Hepatocyte (in vitro differentiated cells): ENCODE measurements at regions not wholly inside any gene's neighbourhood (a gene's known extent, or its start where the extent isn't known, plus 50 kb on each side); places are given as distances from the start of the nearest gene placed in this dataset.

Source experiments
- DNase-seq: peaks from one replicate; pipeline ENCODE4 v3.0.0-alpha.2; 2016; ENCODE audit warnings: low spot score
- H2AFZ ChIP-seq: fragments of 200-600 bp; sonication (generic); 2 replicates; pipeline ENCODE4 v1.6.0; 2016; ENCODE audit warnings: antibody characterized with exemption, mild to moderate bottlenecking
- H3K27ac ChIP-seq: fragments of 200-600 bp; sonication (generic); 2 replicates; pipeline ENCODE4 v1.5.1; 2016; ENCODE audit warnings: mild to moderate bottlenecking
- H3K27me3 ChIP-seq: fragments of 200-600 bp; sonication (generic); 2 replicates; pipeline ENCODE4 v1.6.1; 2016
- H3K36me3 ChIP-seq: fragments of 200-600 bp; sonication (generic); replicated peaks from 2 replicates; pipeline ENCODE4 v1.5.1; 2016; ENCODE audit warnings: low read depth; ENCODE audit not compliant: insufficient read depth
- H3K4me1 ChIP-seq: fragments of 200-600 bp; sonication (generic); 2 replicates; pipeline ENCODE4 v1.5.1; 2016; ENCODE audit warnings: mild to moderate bottlenecking, moderate library complexity; ENCODE audit not compliant: insufficient read depth
- H3K4me2 ChIP-seq: fragments of 200-600 bp; sonication (generic); 2 replicates; pipeline ENCODE4 v1.6.0; 2016
- H3K4me3 ChIP-seq: fragments of 200-600 bp; sonication (generic); 2 replicates; pipeline ENCODE4 v1.5.1; 2016; ENCODE audit warnings: mild to moderate bottlenecking
- H3K79me2 ChIP-seq: fragments of 200-600 bp; sonication (generic); 2 replicates; pipeline ENCODE4 v1.6.0; 2017; ENCODE audit warnings: mild to moderate bottlenecking
- H3K9me2 ChIP-seq: fragments of 200-600 bp; sonication (generic); replicated peaks from 2 replicates; pipeline ENCODE4 v1.6.0; 2017; ENCODE audit warnings: mild to moderate bottlenecking; ENCODE audit not compliant: insufficient read depth
- H3K9me3 ChIP-seq: fragments of 200-600 bp; sonication (generic); 2 replicates; pipeline ENCODE4 v1.5.1; 2016; ENCODE audit warnings: low read depth, mild to moderate bottlenecking
- H4K20me1 ChIP-seq: fragments of 200-600 bp; sonication (generic); 2 replicates; pipeline ENCODE4 v1.6.0; 2016; ENCODE audit warnings: mild to moderate bottlenecking; ENCODE audit not compliant: insufficient read depth, poor library complexity, severe bottlenecking
- EZH2 ChIP-seq: fragments of 200-600 bp; sonication (generic); IDR thresholded peaks from 2 replicates; pipeline ENCODE4 v1.6.1; 2016; ENCODE audit warnings: antibody characterized with exemption, mild to moderate bottlenecking, borderline replicate concordance
- EZH2phosphoT487 ChIP-seq: fragments of 200-600 bp; sonication (generic); IDR thresholded peaks from one replicate; pipeline ENCODE4 v1.6.1; 2018; ENCODE audit warnings: antibody characterized with exemption, mild to moderate bottlenecking, low read depth, moderate library complexity; ENCODE audit not compliant: unreplicated experiment, severe bottlenecking
- WGBS: methylation state at CpG from one replicate; pipeline ENCODE4 v1.1.6; 2016; ENCODE audit warnings: low lambda C conversion rate; ENCODE audit errors: missing lambda C conversion rate; 5-methylcytosine and 5-hydroxymethylcytosine counted together
- TF ChIP-seq, protein P1 (sequence below): fragments of 200-600 bp; sonication (generic); IDR thresholded peaks from 2 replicates; pipeline ENCODE4 v1.5.1; 2016; ENCODE audit warnings: antibody characterized with exemption, mild to moderate bottlenecking; ENCODE audit not compliant: poor library complexity

DNA sequence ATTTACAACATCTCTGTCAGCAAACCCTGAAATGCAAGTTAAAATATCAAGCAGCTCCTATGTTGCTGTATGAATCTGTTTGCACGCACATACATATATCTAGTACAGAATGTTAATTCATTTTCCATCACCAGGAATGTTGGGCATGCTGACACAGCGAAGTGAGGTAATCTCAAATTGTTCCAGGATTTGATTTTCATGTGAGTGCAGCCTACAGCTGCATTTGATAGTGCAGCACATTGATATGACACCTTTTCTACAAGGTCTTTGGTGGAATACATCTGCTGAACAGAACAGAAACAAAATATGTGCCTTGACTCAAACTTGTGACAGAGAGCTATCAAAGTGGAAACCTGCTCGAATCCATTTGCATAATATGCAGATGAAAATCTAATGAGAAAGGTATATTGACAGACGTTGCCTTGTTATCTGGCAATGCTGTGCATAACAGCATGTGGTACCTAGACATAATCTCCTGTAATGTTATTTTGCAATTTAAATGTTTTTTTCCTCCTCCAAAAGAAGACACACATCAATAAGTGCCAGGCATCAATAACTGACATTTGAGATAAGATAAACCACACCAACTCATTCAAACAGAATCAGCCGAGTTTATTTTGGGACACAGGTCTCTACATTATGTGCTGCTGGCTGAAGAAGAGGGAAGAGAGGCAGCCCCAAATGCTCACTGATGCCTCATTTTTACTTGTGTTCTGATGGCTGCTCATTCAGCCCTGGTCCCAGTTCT is 512.2 kb downstream of the ZNF608 start:
- Histone ChIP-seq H3K4me3 (no peak overlapping the region), H3K27ac (no peak overlapping the region), H3K9me3 (no peaks in the 10 kb centered on the region), H3K27me3 (no peaks in the 10 kb centered on the region), H3K9me2 (no peaks in the 10 kb centered on the region), H3K4me2 (no peak overlapping the region), H4K20me1 (no peaks in the 10 kb centered on the region), H3K4me1 (peaks cover 5% of the 10 kb centered on the region), H3K36me3 (no peaks in the 10 kb centered on the region), H3K79me2 (no peaks in the 10 kb centered on the region), H2AFZ (no peak overlapping the region)
- no peak for DNase-seq
- TF ChIP-seq, protein P1, sequence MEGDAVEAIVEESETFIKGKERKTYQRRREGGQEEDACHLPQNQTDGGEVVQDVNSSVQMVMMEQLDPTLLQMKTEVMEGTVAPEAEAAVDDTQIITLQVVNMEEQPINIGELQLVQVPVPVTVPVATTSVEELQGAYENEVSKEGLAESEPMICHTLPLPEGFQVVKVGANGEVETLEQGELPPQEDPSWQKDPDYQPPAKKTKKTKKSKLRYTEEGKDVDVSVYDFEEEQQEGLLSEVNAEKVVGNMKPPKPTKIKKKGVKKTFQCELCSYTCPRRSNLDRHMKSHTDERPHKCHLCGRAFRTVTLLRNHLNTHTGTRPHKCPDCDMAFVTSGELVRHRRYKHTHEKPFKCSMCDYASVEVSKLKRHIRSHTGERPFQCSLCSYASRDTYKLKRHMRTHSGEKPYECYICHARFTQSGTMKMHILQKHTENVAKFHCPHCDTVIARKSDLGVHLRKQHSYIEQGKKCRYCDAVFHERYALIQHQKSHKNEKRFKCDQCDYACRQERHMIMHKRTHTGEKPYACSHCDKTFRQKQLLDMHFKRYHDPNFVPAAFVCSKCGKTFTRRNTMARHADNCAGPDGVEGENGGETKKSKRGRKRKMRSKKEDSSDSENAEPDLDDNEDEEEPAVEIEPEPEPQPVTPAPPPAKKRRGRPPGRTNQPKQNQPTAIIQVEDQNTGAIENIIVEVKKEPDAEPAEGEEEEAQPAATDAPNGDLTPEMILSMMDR: no peak
- TF ChIP-seq EZH2: no peak
- no peak for TF ChIP-seq EZH2phosphoT487
- 49% methylated on average over 5 of the region's 5 CpGs for WGBS

DNA sequence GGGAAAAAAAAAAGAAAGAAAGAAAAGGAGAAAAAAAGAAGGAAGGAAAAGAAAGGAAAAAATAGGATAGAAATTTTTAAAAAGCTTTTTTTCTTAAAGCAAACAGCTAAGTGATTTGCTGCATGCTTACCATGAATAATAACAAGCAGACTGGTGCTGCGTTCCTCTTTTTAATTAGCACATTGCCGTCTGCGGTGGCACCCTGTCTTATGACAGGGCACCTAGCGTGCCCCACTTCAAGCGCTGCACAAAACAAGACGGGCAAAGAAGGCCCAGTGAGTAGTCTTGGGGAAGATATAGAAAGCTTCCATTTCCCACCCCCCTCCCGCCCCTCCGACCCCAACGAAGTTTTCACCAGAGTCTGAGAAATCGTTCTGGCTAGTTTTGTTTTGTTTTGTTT is 513.9 kb downstream of the ZNF608 start:
- H3K27ac ChIP-seq: peak overlapping the region; percentile 44
- no peaks in the 10 kb centered on the region for H3K79me2 ChIP-seq
- no peaks in the 10 kb centered on the region for H3K27me3 ChIP-seq
- H3K4me3 ChIP-seq: no peak overlapping the region
- no peaks in the 10 kb centered on the region for H3K9me2 ChIP-seq
- peaks cover 5% of the 10 kb centered on the region for H3K4me1 ChIP-seq
- H4K20me1 ChIP-seq: no peaks in the 10 kb centered on the region
- no peaks in the 10 kb centered on the region for H3K36me3 ChIP-seq
- H2AFZ ChIP-seq: no peak overlapping the region
- no peaks in the 10 kb centered on the region for H3K9me3 ChIP-seq
- no peak for DNase-seq
- no peak for TF ChIP-seq EZH2phosphoT487
- TF ChIP-seq, protein P1: no peak
- 90% methylated on average over 10 of the region's 10 CpGs for WGBS
- H3K4me2 ChIP-seq: no peak overlapping the region

DNA sequence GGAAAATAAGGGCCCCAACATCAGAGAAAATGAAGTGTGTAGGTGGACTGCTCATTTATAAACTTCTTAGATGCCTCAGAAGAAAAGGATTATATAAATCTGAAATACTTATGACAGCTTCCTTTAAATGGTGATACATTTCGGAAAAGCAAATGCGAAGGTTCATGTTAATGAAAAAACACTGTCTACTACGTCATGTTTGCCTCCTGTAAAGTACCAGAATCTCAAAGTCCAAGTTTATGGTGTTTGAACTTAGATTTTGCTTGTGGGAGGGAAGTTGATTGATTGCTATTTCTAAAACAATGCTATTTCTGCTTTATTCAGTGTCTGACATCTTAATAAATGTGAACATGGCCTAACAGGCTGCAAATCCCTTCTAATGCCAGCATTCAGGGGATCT is 514.6 kb downstream of the ZNF608 start:
- DNase-seq: no peak
- TF ChIP-seq EZH2 (no peak), EZH2phosphoT487 (no peak)
- TF ChIP-seq, protein P1: no peak
- Histone ChIP-seq H3K36me3 (no peaks in the 10 kb centered on the region), H3K9me2 (no peaks in the 10 kb centered on the region), H3K79me2 (no peaks in the 10 kb centered on the region), H3K9me3 (no peaks in the 10 kb centered on the region), H2AFZ (no peak overlapping the region), H3K27ac (peak overlapping the region; percentile 62), H3K27me3 (no peaks in the 10 kb centered on the region), H3K4me3 (no peak overlapping the region), H4K20me1 (no peaks in the 10 kb centered on the region), H3K4me1 (peaks cover 5% of the 10 kb centered on the region), H3K4me2 (no peak overlapping the region)
- WGBS: 63% methylated on average over 3 of the region's 3 CpGs
